ENCODE measurements at regions not wholly inside any gene's neighbourhood (a gene's known extent, or its start where the extent isn't known, plus 50 kb on each side); places are given as distances from the start of the nearest gene placed in this dataset.

DNA sequence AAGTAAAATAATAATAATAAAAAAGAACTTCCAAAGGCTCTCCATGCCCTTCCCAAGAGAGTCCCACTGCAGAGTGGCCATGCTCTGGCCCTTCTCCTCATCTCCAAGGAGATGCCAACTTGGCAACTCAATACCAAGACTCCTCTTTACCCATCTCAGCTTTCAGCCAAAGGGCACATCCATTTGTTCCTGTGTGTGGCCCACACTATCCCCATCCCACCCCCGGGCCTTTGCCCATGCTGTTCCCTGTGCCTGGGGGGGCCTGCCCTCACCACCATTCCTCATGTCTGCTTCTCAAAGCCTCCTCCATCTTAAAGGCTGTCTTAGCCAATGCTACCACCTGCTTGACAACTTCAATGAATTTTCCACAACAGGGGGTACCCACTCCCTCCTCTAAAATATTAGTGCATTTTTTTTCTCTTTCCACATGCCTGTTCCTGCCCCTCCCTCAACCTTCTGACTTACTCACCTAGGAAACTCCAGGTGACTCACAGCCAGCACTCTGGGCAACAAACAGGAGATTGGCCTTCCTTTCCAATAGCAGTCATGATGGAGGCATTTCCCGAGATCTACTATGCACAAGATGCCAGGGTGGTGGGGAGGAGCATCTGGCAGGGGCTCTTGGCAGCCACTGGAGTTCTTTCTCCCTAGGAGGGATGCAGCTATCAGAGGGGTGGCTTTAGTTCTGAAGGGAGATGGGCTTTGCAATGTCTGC lies 109.4 kb upstream of the SMAD3 start:
- no peaks in the 10 kb centered on the region for H3K36me3 ChIP-seq
- H3K4me3 ChIP-seq = no peak overlapping the region
- H3K27me3 ChIP-seq (replicated peaks in 1 of 7) = peaks cover 0 to 6% (median 0%) of the 10 kb centered on the region in 7 donors
- H3K9me3 ChIP-seq = no peaks in the 10 kb centered on the region
- intact Hi-C loops (cut with DNase I; ENCODE audit: low total_unique reads) = no loop called here
- TF ChIP-seq POLR2A (IDR thresholded peaks at IDR 0.05) (no peak), POLR2AphosphoS5 (IDR thresholded peaks at IDR 0.05) (no peak)
- TF ChIP-seq, protein P1, sequence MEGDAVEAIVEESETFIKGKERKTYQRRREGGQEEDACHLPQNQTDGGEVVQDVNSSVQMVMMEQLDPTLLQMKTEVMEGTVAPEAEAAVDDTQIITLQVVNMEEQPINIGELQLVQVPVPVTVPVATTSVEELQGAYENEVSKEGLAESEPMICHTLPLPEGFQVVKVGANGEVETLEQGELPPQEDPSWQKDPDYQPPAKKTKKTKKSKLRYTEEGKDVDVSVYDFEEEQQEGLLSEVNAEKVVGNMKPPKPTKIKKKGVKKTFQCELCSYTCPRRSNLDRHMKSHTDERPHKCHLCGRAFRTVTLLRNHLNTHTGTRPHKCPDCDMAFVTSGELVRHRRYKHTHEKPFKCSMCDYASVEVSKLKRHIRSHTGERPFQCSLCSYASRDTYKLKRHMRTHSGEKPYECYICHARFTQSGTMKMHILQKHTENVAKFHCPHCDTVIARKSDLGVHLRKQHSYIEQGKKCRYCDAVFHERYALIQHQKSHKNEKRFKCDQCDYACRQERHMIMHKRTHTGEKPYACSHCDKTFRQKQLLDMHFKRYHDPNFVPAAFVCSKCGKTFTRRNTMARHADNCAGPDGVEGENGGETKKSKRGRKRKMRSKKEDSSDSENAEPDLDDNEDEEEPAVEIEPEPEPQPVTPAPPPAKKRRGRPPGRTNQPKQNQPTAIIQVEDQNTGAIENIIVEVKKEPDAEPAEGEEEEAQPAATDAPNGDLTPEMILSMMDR (IDR thresholded peaks at IDR 0.05 in 8 of 11, conservative IDR thresholded peaks at IDR 0.05 in 3 of 11) = no peak
- peaks cover 0 to 9% (median 7%) of the 10 kb centered on the region in 6 donors for H3K4me1 ChIP-seq
- no peak overlapping the region for H3K27ac ChIP-seq
- 82 to 92% (median 88%) methylated on average over 2 of the region's 2 CpGs for WGBS, 5 donors
- DNase-seq = no peak

- WGBS, 5 donors = 89 to 93% (median 91%) methylated on average over 9 of the region's 9 CpGs
- Histone ChIP-seq H3K4me1 (peaks cover 0 to 9% (median 7%) of the 10 kb centered on the region in 6 donors), H3K27ac (no peak overlapping the region), H3K9me3 (no peaks in the 10 kb centered on the region), H3K36me3 (no peaks in the 10 kb centered on the region), H3K4me3 (no peak overlapping the region), H3K27me3 (replicated peaks in 1 of 7) (peaks cover 0 to 6% (median 0%) of the 10 kb centered on the region in 7 donors)
- DNase-seq = no peak
- no peak for TF ChIP-seq POLR2A (IDR thresholded peaks at IDR 0.05)
- intact Hi-C loops (cut with DNase I; ENCODE audit: low total_unique reads) = no loop called here
These were observed 108.6 kb upstream of the SMAD3 start for GRCh38 chr15:66956672-66957430.

DNA sequence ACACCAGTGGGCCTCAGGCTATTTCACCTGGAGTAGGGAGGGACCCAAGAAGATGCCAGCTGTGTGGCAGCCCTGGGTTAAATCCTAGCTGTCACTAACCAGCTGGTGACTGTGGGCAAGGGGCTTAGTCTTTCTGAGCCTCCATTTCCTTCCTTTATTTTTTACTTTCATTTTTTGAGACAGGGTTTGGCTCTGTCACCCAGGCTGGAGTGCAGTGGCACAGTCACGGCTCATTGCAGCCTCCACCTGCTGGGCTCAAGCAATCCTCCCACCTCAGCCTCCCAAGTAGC lies 108.0 kb upstream of the SMAD3 start:
- no peak for DNase-seq
- intact Hi-C loops (cut with DNase I; ENCODE audit: low total_unique reads) = no loop called here
- Histone ChIP-seq H3K4me1 (peaks cover 0 to 9% (median 7%) of the 10 kb centered on the region in 6 donors), H3K27ac (no peak overlapping the region), H3K4me3 (no peak overlapping the region), H3K27me3 (replicated peaks in 1 of 7) (peaks cover 0 to 6% (median 0%) of the 10 kb centered on the region in 7 donors), H3K36me3 (no peaks in the 10 kb centered on the region), H3K9me3 (no peaks in the 10 kb centered on the region)
- TF ChIP-seq POLR2A (IDR thresholded peaks at IDR 0.05) (no peak), POLR2AphosphoS5 (IDR thresholded peaks at IDR 0.05) (no peak)
- TF ChIP-seq, protein P1 (IDR thresholded peaks at IDR 0.05 in 8 of 11, conservative IDR thresholded peaks at IDR 0.05 in 3 of 11) = no peak
- 42 to 76% (median 47%) methylated on average over 1 of the region's 1 CpG for WGBS, 5 donors

GRCh38 chr15:66959066-66959465 lies 106.3 kb upstream of the SMAD3 start:
- DNase-seq = no peak
- Histone ChIP-seq H3K9me3 (no peaks in the 10 kb centered on the region), H3K4me3 (no peak overlapping the region), H3K27me3 (replicated peaks in 1 of 7) (no peaks in the 10 kb centered on the region), H3K27ac (no peak overlapping the region), H3K36me3 (no peaks in the 10 kb centered on the region), H3K4me1 (peaks cover 0 to 12% (median 7%) of the 10 kb centered on the region in 6 donors)
- WGBS, 5 donors = 84 to 93% (median 89%) methylated on average over 9 to 10 of the region's 10 CpGs
- intact Hi-C loops (cut with DNase I; ENCODE audit: low total_unique reads) = no loop called here
- TF ChIP-seq POLR2A (IDR thresholded peaks at IDR 0.05) (no peak), POLR2AphosphoS5 (IDR thresholded peaks at IDR 0.05) (no peak)
- TF ChIP-seq, protein P1 (IDR thresholded peaks at IDR 0.05 in 8 of 11, conservative IDR thresholded peaks at IDR 0.05 in 3 of 11) = no peak

Measured in spleen (tissue), 11 donors.